HCT116 (cell line): ENCODE measurements at regions not wholly inside any gene's neighbourhood (a gene's known extent, or its start where the extent isn't known, plus 50 kb on each side); places are given as distances from the start of the nearest gene placed in this dataset.

Experiments used
- ATAC-seq: fragments of 200-7000 bp; cut with Tn5 transposase; 2 replicates; pipeline ENCODE4 v1.9.1; 2020; ENCODE audit warnings: mild to moderate bottlenecking, moderate library complexity
- BruUV-seq: library from RNA; stranded (reverse); fragments of 400-500 nt; replicated peaks from 2 replicates; lab custom pipeline; 2021; lab: Mats Ljungman, UMichigan
- CTCF ChIA-PET: fragments of 300-600 bp; sonication (Branson Sonifier 250); formaldehyde crosslinking; loops from one replicate; lab custom pipeline; 2021; ENCODE audit warnings: antibody characterized with exemption; lab: Charles Lee
- POLR2A ChIA-PET: fragments of 300-600, 350-600 bp; sonication (Branson Sonifier 250); formaldehyde crosslinking; loops from one replicate; lab custom pipeline; 2021; ENCODE audit warnings: antibody characterized with exemption; lab: Charles Lee
- RAD21 ChIA-PET, 2 experiments: fragments of 300-600 bp; sonication (Branson Sonifier 250); formaldehyde crosslinking; loops; one replicate each; lab custom pipeline; 2023; ENCODE audit warnings: low total read pairs in 2 of 2; ENCODE audit not compliant: uncharacterized antibody in 2 of 2, unreplicated experiment in 2 of 2, low non-redundant PET in 1 of 2; lab: Charles Lee
- DNase-seq: peaks from one replicate; pipeline ENCODE4 v3.0.0-alpha.2; 2010; ENCODE audit warnings: low read depth, low spot score
- H2AFZ ChIP-seq: fragments of 200-600 bp; shearing (Covaris generic), sonication (generic); 2 replicates; pipeline ENCODE4 v1.6.1; 2017; ENCODE audit warnings: low read depth, mixed run types, mixed read lengths, antibody characterized with exemption, low read length; ENCODE audit not compliant: poor library complexity, severe bottlenecking
- H3K27ac ChIP-seq: 2 replicates; pipeline ENCODE4 v1.5.1; 2012; ENCODE audit warnings: low read depth, low read length
- H3K27me3 ChIP-seq: fragments of 200-600 bp; sonication (generic); 2 replicates; pipeline ENCODE4 v1.6.1; 2016; ENCODE audit warnings: mixed run types, low read length, mixed read lengths; ENCODE audit not compliant: insufficient read depth
- H3K36me3 ChIP-seq, 2 experiments: fragments of 200-500 bp in 1 of 2; fragments of 200-600 bp in 1 of 2; sonication (Bioruptor generic) in 1 of 2; sonication (generic) in 1 of 2; 2 replicates each; pipeline versions ENCODE4 v1.5.1 to v1.6.1; 2014 to 2016; ENCODE audit warnings: low read length in 2 of 2, inconsistent platforms in 1 of 2, mixed read lengths in 1 of 2, mixed run types in 1 of 2; ENCODE audit not compliant: insufficient read depth in 2 of 2, control insufficient read depth in 1 of 2
- H3K4me1 ChIP-seq, 2 experiments: fragments of 200-600 bp in 1 of 2; sonication (generic) in 1 of 2; 2 replicates each; pipeline versions ENCODE4 v1.5.1 to v1.6.1; 2012 to 2017; ENCODE audit warnings: low read length in 2 of 2, inconsistent platforms in 1 of 2, mild to moderate bottlenecking in 1 of 2, mixed read lengths in 1 of 2, mixed run types in 1 of 2, moderate library complexity in 1 of 2; ENCODE audit not compliant: insufficient read depth in 2 of 2, control insufficient read depth in 1 of 2
- H3K4me2 ChIP-seq: fragments of 200-600 bp; sonication (generic); 2 replicates; pipeline ENCODE4 v1.6.1; 2017; ENCODE audit warnings: mixed run types, low read length, mixed read lengths
- H3K4me3 ChIP-seq, 2 experiments: fragments of 200-600 bp in 1 of 2; sonication (generic) in 1 of 2; replicated peaks in 1 of 2; 2 replicates each; pipeline ENCODE4 v1.5.1; 2011 to 2016; ENCODE audit warnings: low read length in 2 of 2, control low read depth in 1 of 2, low read depth in 1 of 2, mild to moderate bottlenecking in 1 of 2, mixed read lengths in 1 of 2, mixed run types in 1 of 2
- H3K79me2 ChIP-seq: fragments of 200-600 bp; sonication (generic); 2 replicates; pipeline ENCODE4 v1.6.1; 2017; ENCODE audit warnings: mild to moderate bottlenecking, mixed run types, low read length, moderate library complexity, mixed read lengths; ENCODE audit not compliant: insufficient read depth
- H3K9ac ChIP-seq: fragments of 200-600 bp; sonication (generic); 2 replicates; pipeline ENCODE4 v1.6.1; 2016; ENCODE audit warnings: low read length, mixed read lengths
- H3K9me2 ChIP-seq: fragments of 200-600 bp; sonication (generic), shearing (Covaris generic); 2 replicates; pipeline ENCODE4 v1.6.1; 2017; ENCODE audit warnings: mixed run types, mild to moderate bottlenecking, moderate library complexity; ENCODE audit not compliant: insufficient read depth
- H3K9me3 ChIP-seq, 2 experiments: fragments of 200-500 bp in 1 of 2; fragments of 200-600 bp in 1 of 2; sonication (Bioruptor generic) in 1 of 2; sonication (generic) in 1 of 2; 2 replicates each; pipeline ENCODE4 v1.6.1; 2014 to 2017; ENCODE audit warnings: low read length in 2 of 2, mixed read lengths in 2 of 2, inconsistent platforms in 1 of 2, low read depth in 1 of 2, mild to moderate bottlenecking in 1 of 2, mixed run types in 1 of 2, moderate library complexity in 1 of 2; ENCODE audit not compliant: control insufficient read depth in 1 of 2, insufficient read depth in 1 of 2
- H4K20me1 ChIP-seq: fragments of 200-600 bp; sonication (generic), shearing (Covaris generic); 2 replicates; pipeline ENCODE4 v1.6.1; 2017; ENCODE audit warnings: mixed run types, mild to moderate bottlenecking, moderate library complexity; ENCODE audit not compliant: insufficient read depth
- ATF3 ChIP-seq: IDR thresholded peaks from 2 replicates; pipeline ENCODE4 v1.6.1; 2012
- CEBPB ChIP-seq: IDR thresholded peaks from 2 replicates; pipeline ENCODE4 v1.6.1; 2012; ENCODE audit warnings: low read depth
- CTCF ChIP-seq, 3 experiments: fragments of 200-600 bp in 1 of 3; sonication (generic) in 1 of 3; IDR thresholded peaks in 2 of 3; conservative IDR thresholded peaks in 1 of 3; 2 replicates each; pipeline ENCODE4 v1.5.1; 2012 to 2017; ENCODE audit warnings: low read depth in 2 of 3, low read length in 2 of 3, antibody characterized with exemption in 1 of 3, borderline replicate concordance in 1 of 3, control low read depth in 1 of 3, mild to moderate bottlenecking in 1 of 3, mixed read lengths in 1 of 3, mixed run types in 1 of 3, moderate library complexity in 1 of 3; ENCODE audit not compliant: insufficient read depth in 1 of 3
- EGR1 ChIP-seq: IDR thresholded peaks from 2 replicates; pipeline ENCODE4 v1.6.1; 2012; ENCODE audit warnings: low read depth
- ELF1 ChIP-seq: IDR thresholded peaks from 2 replicates; pipeline ENCODE4 v1.6.1; 2012; ENCODE audit warnings: low read depth, borderline replicate concordance
- EZH2 ChIP-seq: fragments of 200-600 bp; sonication (generic); IDR thresholded peaks from 2 replicates; pipeline ENCODE4 v1.6.1; 2017; ENCODE audit warnings: antibody characterized with exemption, mixed run types
- EZH2phosphoT487 ChIP-seq: fragments of 200-600 bp; IDR thresholded peaks from 2 replicates; pipeline ENCODE4 v1.6.1; 2018; ENCODE audit warnings: antibody characterized with exemption, borderline replicate concordance
- FOSL1 ChIP-seq: IDR thresholded peaks from 2 replicates; pipeline ENCODE4 v1.6.1; 2012; ENCODE audit warnings: low read depth
- JUND ChIP-seq: IDR thresholded peaks from 2 replicates; pipeline ENCODE4 v1.6.1; 2012
- MAX ChIP-seq: IDR thresholded peaks from 2 replicates; pipeline ENCODE4 v1.6.1; 2012
- POLR2A ChIP-seq: IDR thresholded peaks from 2 replicates; pipeline ENCODE4 v1.7.0; 2011; ENCODE audit warnings: borderline replicate concordance; ENCODE audit not compliant: insufficient read depth, insufficient read length; ENCODE audit errors: extremely low read depth
- RAD21 ChIP-seq: IDR thresholded peaks from 2 replicates; pipeline ENCODE4 v1.6.1; 2012; ENCODE audit warnings: low read depth, mild to moderate bottlenecking
- REST ChIP-seq: IDR thresholded peaks from 2 replicates; pipeline ENCODE4 v1.6.1; 2012; ENCODE audit warnings: low read depth
- SIN3A ChIP-seq: IDR thresholded peaks from 2 replicates; pipeline ENCODE4 v1.6.1; 2012; ENCODE audit warnings: low read depth
- SP1 ChIP-seq: IDR thresholded peaks from 2 replicates; pipeline ENCODE4 v1.6.1; 2012; ENCODE audit warnings: low read depth
- SRF ChIP-seq: IDR thresholded peaks from 2 replicates; pipeline ENCODE4 v1.6.1; 2012; ENCODE audit warnings: low read depth
- TCF7L2 ChIP-seq: IDR thresholded peaks from 2 replicates; pipeline ENCODE4 v1.7.0; 2011; ENCODE audit warnings: borderline replicate concordance, inconsistent platforms; ENCODE audit not compliant: insufficient read depth, insufficient read length; ENCODE audit errors: extremely low read depth
- YY1 ChIP-seq: IDR thresholded peaks from 2 replicates; pipeline ENCODE4 v1.6.1; 2011; ENCODE audit warnings: low read length, low read depth, moderate library complexity, mild to moderate bottlenecking; ENCODE audit not compliant: insufficient replicate concordance; ENCODE audit errors: extremely low read depth
- ZBTB33 ChIP-seq: IDR thresholded peaks from 2 replicates; pipeline ENCODE4 v1.6.1; 2011; ENCODE audit warnings: mild to moderate bottlenecking, low read length, moderate library complexity; ENCODE audit not compliant: insufficient replicate concordance; ENCODE audit errors: extremely low read depth
- ZFX ChIP-seq: fragments of 450-650 bp; IDR thresholded peaks from 2 replicates; pipeline ENCODE4 v1.6.1; 2017
- intact Hi-C: fragments of 100-400 bp; cut with micrococcal nuclease; formaldehyde crosslinking; loops from 2 replicates; pipeline ENCODE4 v1.10.0; 2022

GRCh38 chr11:41921746-41922390, 462.4 kb upstream of the LRRC4C start:
- no peak overlapping the region for H3K4me2 ChIP-seq
- ChIA-PET RAD21 (no interaction called here), POLR2A (no interaction called here), CTCF (no interaction called here)
- no peaks in the 10 kb centered on the region for H4K20me1 ChIP-seq
- peaks cover 12 to 35% of the 10 kb centered on the region in 2 experiments; a peak in 2 of 4 replicates for H3K9me3 ChIP-seq
- intact Hi-C loops, result no loop called here
- H3K4me1 ChIP-seq, result no peaks in the 10 kb centered on the region
- DNase-seq, result no peak
- no peaks in the 10 kb centered on the region for H3K9me2 ChIP-seq
- H3K79me2 ChIP-seq, result no peaks in the 10 kb centered on the region
- ATAC-seq, result no peak
- H2AFZ ChIP-seq, result no peak overlapping the region
- H3K27ac ChIP-seq, result no peak overlapping the region
- H3K9ac ChIP-seq, result no peak overlapping the region
- H3K4me3 ChIP-seq, result no peak overlapping the region
- no peaks in the 10 kb centered on the region for H3K27me3 ChIP-seq
- TF ChIP-seq YY1, result no peak
- TF ChIP-seq EGR1, result no peak
- no peak for TF ChIP-seq RAD21
- no peak for TF ChIP-seq POLR2A
- TF ChIP-seq ZFX, result no peak
- TF ChIP-seq FOSL1, result no peak
- TF ChIP-seq REST, result no peak
- no peak for TF ChIP-seq ZBTB33
- TF ChIP-seq JUND, result no peak
- TF ChIP-seq SP1, result no peak
- TF ChIP-seq CEBPB, result no peak
- no peak for TF ChIP-seq EZH2
- TF ChIP-seq SRF, result no peak
- TF ChIP-seq ELF1, result no peak
- TF ChIP-seq ATF3, result no peak
- no peak for TF ChIP-seq CTCF (IDR thresholded peaks at IDR 0.05 in 2 of 3, conservative IDR thresholded peaks at IDR 0.05 in 1 of 3; ENCODE audit: borderline replicate concordance in 1 of 3, insufficient read depth in 1 of 3, low read depth in 2 of 3, low read length in 2 of 3)
- no peak for TF ChIP-seq TCF7L2
- TF ChIP-seq SIN3A, result no peak
- TF ChIP-seq EZH2phosphoT487, result no peak
- no peak for TF ChIP-seq MAX
- BruUV-seq, result no TSS peak
- no peaks in the 10 kb centered on the region for H3K36me3 ChIP-seq
